MV-4-11 (cell line): ENCODE measurements at regions not wholly inside any gene's neighbourhood (a gene's known extent, or its start where the extent isn't known, plus 50 kb on each side); places are given as distances from the start of the nearest gene placed in this dataset.

Source experiments
- DNase-seq: peaks from one replicate; lab custom pipeline; 2025; lab: John Stamatoyannopoulos, UW

- DNase-seq, result no peak
Measured at GRCh38 chrX:121102101-121102500, 54.7 kb downstream of the GLUD2 start.

GRCh38 chrX:121103381-121103780, 56.0 kb downstream of the GLUD2 start:
- no peak for DNase-seq

- DNase-seq, result no peak
Measured at GRCh38 chrX:121106484-121107235, 59.2 kb downstream of the GLUD2 start.

GRCh38 chrX:121109986-121110385, 62.6 kb downstream of the GLUD2 start:
- DNase-seq, result no peak

- DNase-seq, result no peak
Measured at GRCh38 chrX:121110536-121110935, 63.1 kb downstream of the GLUD2 start.

GRCh38 chrX:121114691-121115090, 67.3 kb downstream of the GLUD2 start:
- DNase-seq, result no peak

- DNase-seq, result no peak
Measured at GRCh38 chrX:121120690-121121605, 73.5 kb downstream of the GLUD2 start.

GRCh38 chrX:121122332-121122731, 74.9 kb downstream of the GLUD2 start:
- DNase-seq, result peak; percentile 28

- peak; percentile 12 for DNase-seq
Measured at GRCh38 chrX:121128925-121129877, 81.8 kb downstream of the GLUD2 start.

- no peak for DNase-seq
Measured at GRCh38 chrX:121132675-121133074, 85.3 kb downstream of the GLUD2 start.

- DNase-seq, result no peak
Measured at GRCh38 chrX:121135488-121136207, 88.2 kb downstream of the GLUD2 start.

GRCh38 chrX:121146059-121146628, 98.7 kb downstream of the GLUD2 start:
- peak; percentile 70 for DNase-seq

- no peak for DNase-seq
Measured at GRCh38 chrX:121150217-121150616, 102.8 kb downstream of the GLUD2 start.

GRCh38 chrX:121151293-121151692, 103.9 kb downstream of the GLUD2 start:
- peak; percentile 62 for DNase-seq

GRCh38 chrX:121154858-121155404, 107.5 kb downstream of the GLUD2 start:
- DNase-seq, result no peak

- peak; percentile 46 for DNase-seq
Measured at GRCh38 chrX:121160987-121161386, 113.6 kb downstream of the GLUD2 start.

GRCh38 chrX:121161501-121161933, 114.1 kb downstream of the GLUD2 start:
- DNase-seq, result no peak

- DNase-seq, result no peak
Measured at GRCh38 chrX:121163443-121163842, 116.0 kb downstream of the GLUD2 start.

- DNase-seq, result no peak
Measured at GRCh38 chrX:121165930-121166359, 118.5 kb downstream of the GLUD2 start.
